GM23338 (cell line): ENCODE measurements at regions not wholly inside any gene's neighbourhood (a gene's known extent, or its start where the extent isn't known, plus 50 kb on each side); places are given as distances from the start of the nearest gene placed in this dataset.

Experiments
- ATAC-seq: fragments of 200-7000 bp; cut with Tn5 transposase; 3 replicates; pipeline ENCODE4 v1.9.1; 2020
- DNase-seq: peaks from one replicate; pipeline ENCODE4 v3.0.0-alpha.2; 2015; ENCODE audit warnings: low spot score
- H2AFZ ChIP-seq: fragments of 200-600 bp; sonication (generic); 2 replicates; pipeline ENCODE4 v1.8.0; 2016; ENCODE audit warnings: antibody characterized with exemption, mild to moderate bottlenecking, moderate library complexity
- H3F3A ChIP-seq: fragments of 200-600 bp; sonication (generic); replicated peaks from 2 replicates; pipeline ENCODE4 v1.8.0; 2017; ENCODE audit warnings: antibody characterized with exemption, mixed run types, low read depth
- H3K27ac ChIP-seq: fragments of 200-600 bp; sonication (generic); 2 replicates; pipeline ENCODE4 v1.6.1; 2016; ENCODE audit warnings: low read depth
- H3K27me3 ChIP-seq: fragments of 200-600 bp; sonication (generic); 2 replicates; pipeline ENCODE4 v1.8.0; 2016; ENCODE audit warnings: mild to moderate bottlenecking, mixed run types, moderate library complexity; ENCODE audit not compliant: insufficient read depth
- H3K36me3 ChIP-seq: fragments of 200-600 bp; sonication (generic); 2 replicates; pipeline ENCODE4 v1.8.0; 2016; ENCODE audit warnings: mild to moderate bottlenecking; ENCODE audit not compliant: insufficient read depth
- H3K4me1 ChIP-seq: fragments of 200-600 bp; sonication (generic); 2 replicates; pipeline ENCODE4 v1.8.0; 2016; ENCODE audit warnings: mild to moderate bottlenecking, moderate library complexity; ENCODE audit not compliant: insufficient read depth
- H3K4me2 ChIP-seq: fragments of 200-600 bp; sonication (generic); 2 replicates; pipeline ENCODE4 v1.7.1; 2017; ENCODE audit warnings: mixed run types
- H3K4me3 ChIP-seq: fragments of 200-600 bp; sonication (generic); 2 replicates; pipeline ENCODE4 v1.6.1; 2016; ENCODE audit warnings: mixed run types
- H3K79me2 ChIP-seq: fragments of 200-600 bp; sonication (generic); replicated peaks from 2 replicates; pipeline ENCODE4 v1.8.0; 2017; ENCODE audit warnings: mild to moderate bottlenecking; ENCODE audit not compliant: insufficient read depth
- H3K9me2 ChIP-seq: fragments of 200-600 bp; sonication (generic); 2 replicates; pipeline ENCODE4 v1.8.0; 2017; ENCODE audit not compliant: insufficient read depth
- H4K20me1 ChIP-seq: fragments of 200-600 bp; sonication (generic); replicated peaks from 2 replicates; pipeline ENCODE4 v1.8.0; 2017; ENCODE audit warnings: mild to moderate bottlenecking; ENCODE audit not compliant: insufficient read depth
- H3K27ac Mint-ChIP-seq: 2 replicates; pipeline ENCODE4 v1.8.0; 2020; ENCODE audit warnings: inconsistent platforms, mild to moderate bottlenecking, moderate library complexity, mixed read lengths
- H3K27me3 Mint-ChIP-seq: 3 replicates; pipeline ENCODE4 v1.8.0; 2022; ENCODE audit warnings: low read depth, mild to moderate bottlenecking, moderate library complexity, mixed read lengths, inconsistent platforms; ENCODE audit not compliant: insufficient read depth, poor library complexity
- H3K36me3 Mint-ChIP-seq: 3 replicates; pipeline ENCODE4 v1.8.0; 2021; ENCODE audit warnings: low read depth, mild to moderate bottlenecking, inconsistent platforms, moderate library complexity, mixed read lengths
- H3K4me1 Mint-ChIP-seq: 3 replicates; pipeline ENCODE4 v1.8.0; 2020; ENCODE audit warnings: mild to moderate bottlenecking, inconsistent platforms, mixed read lengths
- H3K4me3 Mint-ChIP-seq: 3 replicates; pipeline ENCODE4 v1.8.0; 2021; ENCODE audit warnings: moderate library complexity, mild to moderate bottlenecking, inconsistent platforms, mixed read lengths
- H3K9me3 Mint-ChIP-seq: 3 replicates; pipeline ENCODE4 v1.8.0; 2020; ENCODE audit warnings: moderate library complexity, mild to moderate bottlenecking, inconsistent platforms, mixed read lengths
- CREB1 ChIP-seq: fragments of 250-450 bp; sonication (Bioruptor Pico); IDR thresholded peaks from 2 replicates; pipeline ENCODE4 v1.5.0; 2020; ENCODE audit warnings: low read depth, mild to moderate bottlenecking, moderate library complexity
- ETS1 ChIP-seq: IDR thresholded peaks from 2 replicates; pipeline ENCODE4 v1.6.1; 2016; ENCODE audit warnings: antibody characterized with exemption
- EZH2 ChIP-seq: fragments of 200-600 bp; sonication (generic); IDR thresholded peaks from one replicate; pipeline ENCODE4 v1.8.0; 2017; ENCODE audit warnings: antibody characterized with exemption, mild to moderate bottlenecking, low read depth; ENCODE audit not compliant: unreplicated experiment
- EZH2phosphoT487 ChIP-seq: fragments of 200-600 bp; sonication (generic); IDR thresholded peaks from one replicate; pipeline ENCODE4 v1.8.1; 2018; ENCODE audit warnings: antibody characterized with exemption; ENCODE audit not compliant: unreplicated experiment
- JUNB ChIP-seq: IDR thresholded peaks from one replicate; pipeline ENCODE4 v1.6.1; 2016; ENCODE audit warnings: antibody characterized with exemption; ENCODE audit not compliant: unreplicated experiment
- NANOG ChIP-seq: IDR thresholded peaks from 2 replicates; pipeline ENCODE4 v1.6.1; 2016; ENCODE audit warnings: antibody characterized with exemption, borderline replicate concordance
- POLR2AphosphoS5 ChIP-seq: IDR thresholded peaks from 2 replicates; pipeline ENCODE4 v1.6.1; 2016; ENCODE audit warnings: antibody characterized with exemption, low read depth
- STAT1 ChIP-seq: IDR thresholded peaks from one replicate; pipeline ENCODE4 v1.6.1; 2016; ENCODE audit warnings: antibody characterized with exemption; ENCODE audit not compliant: unreplicated experiment
- ZNF114 ChIP-seq: fragments of 250-450 bp; sonication (Bioruptor Pico); IDR thresholded peaks from 2 replicates; pipeline ENCODE4 v1.5.0; 2020; ENCODE audit warnings: mild to moderate bottlenecking, moderate library complexity
- ZNF331 ChIP-seq: fragments of 250-450 bp; sonication (Bioruptor Pico); IDR thresholded peaks from 2 replicates; pipeline ENCODE4 v1.5.0; 2020; ENCODE audit warnings: low read depth, mild to moderate bottlenecking, moderate library complexity
- TF ChIP-seq, protein P1 (sequence below), 2 experiments: fragments of 200-600 bp in 1 of 2; sonication (generic) in 1 of 2; conservative IDR thresholded peaks; 2 replicates each; pipeline versions ENCODE4 v1.5.1 to v1.6.1; 2016 to 2017; ENCODE audit warnings: antibody characterized with exemption in 2 of 2, low read depth in 2 of 2, mild to moderate bottlenecking in 2 of 2, moderate library complexity in 1 of 2
- TF ChIP-seq, protein P2 (sequence below): fragments of 250-450 bp; sonication (Bioruptor Pico); IDR thresholded peaks from 2 replicates; pipeline ENCODE4 v1.5.0; 2020; ENCODE audit warnings: mild to moderate bottlenecking, moderate library complexity

DNA sequence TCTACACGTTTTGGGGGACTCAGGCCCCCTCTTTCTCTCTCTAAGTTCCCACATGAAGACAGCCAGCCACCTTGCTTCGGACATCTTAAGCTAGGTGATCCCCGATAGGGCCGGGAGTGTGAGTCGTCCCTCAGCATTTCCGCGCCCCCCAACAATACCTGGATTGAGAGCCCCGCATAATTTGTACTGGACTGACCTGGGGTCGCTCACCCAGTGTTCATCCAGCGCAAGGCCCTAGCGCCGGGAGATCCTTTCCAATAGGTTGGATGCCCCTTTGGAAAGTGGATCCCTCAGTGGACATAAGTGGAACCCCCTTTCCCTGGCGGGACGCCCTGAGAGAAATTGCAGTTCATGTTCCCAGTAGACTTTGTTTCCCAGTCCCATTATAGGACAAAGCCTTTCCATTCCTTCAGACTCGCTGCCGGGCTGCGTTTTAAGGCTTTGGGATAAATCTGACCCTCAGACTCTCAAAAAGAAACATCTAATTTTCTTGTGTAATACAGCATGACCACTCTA lies 77.8 kb upstream of the KCNH7 start:
- H3F3A ChIP-seq: no peaks in the 10 kb centered on the region
- peaks cover 16% of the 10 kb centered on the region; the same call in 1 of the 2 replicates for H3K9me2 ChIP-seq
- H3K27me3 ChIP-seq: no peaks in the 10 kb centered on the region
- H3K4me1 ChIP-seq: no peaks in the 10 kb centered on the region
- no peaks in the 10 kb centered on the region for H4K20me1 ChIP-seq
- ATAC-seq: no peak
- Mint-ChIP-seq H3K4me1 (no peaks in the 10 kb centered on the region), H3K27ac (no peak overlapping the region), H3K27me3 (peaks cover 1% of the 10 kb centered on the region), H3K4me3 (no peak overlapping the region), H3K36me3 (no peaks in the 10 kb centered on the region; the same call in 2 of the 3 replicates), H3K9me3 (peaks cover 2% of the 10 kb centered on the region; the same call in 1 of the 3 replicates)
- no peak for DNase-seq
- H3K36me3 ChIP-seq: no peaks in the 10 kb centered on the region
- no peak overlapping the region for H3K27ac ChIP-seq
- no peak overlapping the region for H3K4me3 ChIP-seq
- no peak overlapping the region for H2AFZ ChIP-seq
- TF ChIP-seq EZH2 (no peak), ZNF331 (no peak), STAT1 (no peak), CREB1 (CRISPR knock-in tag) (no peak), ZNF114 (no peak), EZH2phosphoT487 (no peak), NANOG (no peak), JUNB (no peak)
- TF ChIP-seq, protein P1, sequence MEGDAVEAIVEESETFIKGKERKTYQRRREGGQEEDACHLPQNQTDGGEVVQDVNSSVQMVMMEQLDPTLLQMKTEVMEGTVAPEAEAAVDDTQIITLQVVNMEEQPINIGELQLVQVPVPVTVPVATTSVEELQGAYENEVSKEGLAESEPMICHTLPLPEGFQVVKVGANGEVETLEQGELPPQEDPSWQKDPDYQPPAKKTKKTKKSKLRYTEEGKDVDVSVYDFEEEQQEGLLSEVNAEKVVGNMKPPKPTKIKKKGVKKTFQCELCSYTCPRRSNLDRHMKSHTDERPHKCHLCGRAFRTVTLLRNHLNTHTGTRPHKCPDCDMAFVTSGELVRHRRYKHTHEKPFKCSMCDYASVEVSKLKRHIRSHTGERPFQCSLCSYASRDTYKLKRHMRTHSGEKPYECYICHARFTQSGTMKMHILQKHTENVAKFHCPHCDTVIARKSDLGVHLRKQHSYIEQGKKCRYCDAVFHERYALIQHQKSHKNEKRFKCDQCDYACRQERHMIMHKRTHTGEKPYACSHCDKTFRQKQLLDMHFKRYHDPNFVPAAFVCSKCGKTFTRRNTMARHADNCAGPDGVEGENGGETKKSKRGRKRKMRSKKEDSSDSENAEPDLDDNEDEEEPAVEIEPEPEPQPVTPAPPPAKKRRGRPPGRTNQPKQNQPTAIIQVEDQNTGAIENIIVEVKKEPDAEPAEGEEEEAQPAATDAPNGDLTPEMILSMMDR (conservative IDR thresholded peaks at IDR 0.05; ENCODE audit: low read depth in 2 of 2): no peak
- no peaks in the 10 kb centered on the region for H3K79me2 ChIP-seq
- H3K4me2 ChIP-seq: no peak overlapping the region

DNA sequence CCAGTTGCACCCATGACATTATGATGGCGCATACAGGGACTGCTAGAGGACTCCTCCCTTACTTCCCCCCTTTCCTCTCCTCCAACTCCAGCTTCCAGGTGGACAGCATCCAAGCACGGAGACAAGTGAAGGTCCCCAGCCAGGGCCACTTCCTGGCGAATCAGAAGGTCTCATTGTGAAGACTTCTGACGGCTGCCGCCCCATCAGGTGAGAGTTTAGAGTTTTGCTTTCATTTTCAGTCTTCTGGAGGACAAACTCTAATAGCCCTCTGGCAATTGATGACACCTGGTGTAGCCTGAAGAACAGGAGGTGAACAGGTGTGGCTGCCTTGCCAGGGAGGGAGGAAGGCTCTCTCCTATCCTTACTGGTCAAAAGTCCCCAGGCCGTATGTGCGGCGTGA lies 77.3 kb upstream of the KCNH7 start:
- H3K36me3 ChIP-seq: no peaks in the 10 kb centered on the region
- no peaks in the 10 kb centered on the region for H3K27me3 ChIP-seq
- Mint-ChIP-seq H3K27me3 (peaks cover 1% of the 10 kb centered on the region), H3K9me3 (peaks cover 2% of the 10 kb centered on the region; the same call in 1 of the 3 replicates), H3K4me3 (no peak overlapping the region), H3K4me1 (no peaks in the 10 kb centered on the region), H3K36me3 (no peaks in the 10 kb centered on the region; the same call in 2 of the 3 replicates), H3K27ac (no peak overlapping the region)
- no peaks in the 10 kb centered on the region for H3K4me1 ChIP-seq
- no peak overlapping the region for H3K27ac ChIP-seq
- no peak overlapping the region for H3K4me2 ChIP-seq
- H4K20me1 ChIP-seq: no peaks in the 10 kb centered on the region
- ATAC-seq: no peak
- no peak for DNase-seq
- H3K9me2 ChIP-seq: peaks cover 16% of the 10 kb centered on the region; the same call in 1 of the 2 replicates
- TF ChIP-seq STAT1: no peak
- no peak for TF ChIP-seq EZH2
- no peak for TF ChIP-seq ZNF331
- no peak for TF ChIP-seq POLR2AphosphoS5
- TF ChIP-seq, protein P2, sequence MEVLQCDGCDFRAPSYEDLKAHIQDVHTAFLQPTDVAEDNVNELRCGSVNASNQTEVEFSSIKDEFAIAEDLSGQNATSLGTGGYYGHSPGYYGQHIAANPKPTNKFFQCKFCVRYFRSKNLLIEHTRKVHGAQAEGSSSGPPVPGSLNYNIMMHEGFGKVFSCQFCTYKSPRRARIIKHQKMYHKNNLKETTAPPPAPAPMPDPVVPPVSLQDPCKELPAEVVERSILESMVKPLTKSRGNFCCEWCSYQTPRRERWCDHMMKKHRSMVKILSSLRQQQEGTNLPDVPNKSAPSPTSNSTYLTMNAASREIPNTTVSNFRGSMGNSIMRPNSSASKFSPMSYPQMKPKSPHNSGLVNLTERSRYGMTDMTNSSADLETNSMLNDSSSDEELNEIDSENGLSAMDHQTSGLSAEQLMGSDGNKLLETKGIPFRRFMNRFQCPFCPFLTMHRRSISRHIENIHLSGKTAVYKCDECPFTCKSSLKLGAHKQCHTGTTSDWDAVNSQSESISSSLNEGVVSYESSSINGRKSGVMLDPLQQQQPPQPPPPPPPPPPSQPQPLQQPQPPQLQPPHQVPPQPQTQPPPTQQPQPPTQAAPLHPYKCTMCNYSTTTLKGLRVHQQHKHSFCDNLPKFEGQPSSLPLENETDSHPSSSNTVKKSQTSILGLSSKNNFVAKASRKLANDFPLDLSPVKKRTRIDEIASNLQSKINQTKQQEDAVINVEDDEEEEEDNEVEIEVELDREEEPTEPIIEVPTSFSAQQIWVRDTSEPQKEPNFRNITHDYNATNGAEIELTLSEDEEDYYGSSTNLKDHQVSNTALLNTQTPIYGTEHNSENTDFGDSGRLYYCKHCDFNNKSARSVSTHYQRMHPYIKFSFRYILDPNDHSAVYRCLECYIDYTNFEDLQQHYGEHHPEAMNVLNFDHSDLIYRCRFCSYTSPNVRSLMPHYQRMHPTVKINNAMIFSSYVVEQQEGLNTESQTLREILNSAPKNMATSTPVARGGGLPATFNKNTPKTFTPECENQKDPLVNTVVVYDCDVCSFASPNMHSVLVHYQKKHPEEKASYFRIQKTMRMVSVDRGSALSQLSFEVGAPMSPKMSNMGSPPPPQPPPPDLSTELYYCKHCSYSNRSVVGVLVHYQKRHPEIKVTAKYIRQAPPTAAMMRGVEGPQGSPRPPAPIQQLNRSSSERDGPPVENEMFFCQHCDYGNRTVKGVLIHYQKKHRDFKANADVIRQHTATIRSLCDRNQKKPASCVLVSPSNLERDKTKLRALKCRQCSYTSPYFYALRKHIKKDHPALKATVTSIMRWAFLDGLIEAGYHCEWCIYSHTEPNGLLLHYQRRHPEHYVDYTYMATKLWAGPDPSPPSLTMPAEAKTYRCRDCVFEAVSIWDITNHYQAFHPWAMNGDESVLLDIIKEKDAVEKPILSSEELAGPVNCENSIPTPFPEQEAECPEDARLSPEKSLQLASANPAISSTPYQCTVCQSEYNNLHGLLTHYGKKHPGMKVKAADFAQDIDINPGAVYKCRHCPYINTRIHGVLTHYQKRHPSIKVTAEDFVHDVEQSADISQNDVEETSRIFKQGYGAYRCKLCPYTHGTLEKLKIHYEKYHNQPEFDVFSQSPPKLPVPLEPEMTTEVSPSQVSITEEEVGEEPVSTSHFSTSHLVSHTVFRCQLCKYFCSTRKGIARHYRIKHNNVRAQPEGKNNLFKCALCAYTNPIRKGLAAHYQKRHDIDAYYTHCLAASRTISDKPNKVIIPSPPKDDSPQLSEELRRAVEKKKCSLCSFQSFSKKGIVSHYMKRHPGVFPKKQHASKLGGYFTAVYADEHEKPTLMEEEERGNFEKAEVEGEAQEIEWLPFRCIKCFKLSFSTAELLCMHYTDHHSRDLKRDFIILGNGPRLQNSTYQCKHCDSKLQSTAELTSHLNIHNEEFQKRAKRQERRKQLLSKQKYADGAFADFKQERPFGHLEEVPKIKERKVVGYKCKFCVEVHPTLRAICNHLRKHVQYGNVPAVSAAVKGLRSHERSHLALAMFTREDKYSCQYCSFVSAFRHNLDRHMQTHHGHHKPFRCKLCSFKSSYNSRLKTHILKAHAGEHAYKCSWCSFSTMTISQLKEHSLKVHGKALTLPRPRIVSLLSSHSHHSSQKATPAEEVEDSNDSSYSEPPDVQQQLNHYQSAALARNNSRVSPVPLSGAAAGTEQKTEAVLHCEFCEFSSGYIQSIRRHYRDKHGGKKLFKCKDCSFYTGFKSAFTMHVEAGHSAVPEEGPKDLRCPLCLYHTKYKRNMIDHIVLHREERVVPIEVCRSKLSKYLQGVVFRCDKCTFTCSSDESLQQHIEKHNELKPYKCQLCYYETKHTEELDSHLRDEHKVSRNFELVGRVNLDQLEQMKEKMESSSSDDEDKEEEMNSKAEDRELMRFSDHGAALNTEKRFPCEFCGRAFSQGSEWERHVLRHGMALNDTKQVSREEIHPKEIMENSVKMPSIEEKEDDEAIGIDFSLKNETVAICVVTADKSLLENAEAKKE (CRISPR knock-in tag): no peak
- no peak for TF ChIP-seq EZH2phosphoT487
- no peak for TF ChIP-seq CREB1 (CRISPR knock-in tag)
- no peak for TF ChIP-seq ETS1
- no peak overlapping the region for H3K4me3 ChIP-seq
- H2AFZ ChIP-seq: no peak overlapping the region
- H3F3A ChIP-seq: no peaks in the 10 kb centered on the region
- H3K79me2 ChIP-seq: no peaks in the 10 kb centered on the region
